Uterus (tissue), 3 donors: ENCODE measurements at regions not wholly inside any gene's neighbourhood (a gene's known extent, or its start where the extent isn't known, plus 50 kb on each side); places are given as distances from the start of the nearest gene placed in this dataset.

ENCODE experiments used
- DNase-seq, 2 donors: peaks; one replicate each; pipeline ENCODE4 v3.0.0-alpha.2; 2019 to 2020
- H3K27ac ChIP-seq, 2 donors: fragments of 200-600 bp; sonication (generic); 1 replicate in 1 of 2; 2 replicates in 1 of 2; pipeline ENCODE4 v1.5.1; 2016 to 2018
- H3K27me3 ChIP-seq, 2 donors: fragments of 200-600 bp; sonication (generic); one replicate each; pipeline ENCODE4 v1.5.1; 2018 to 2019; ENCODE audit warnings: control low read depth in 1 of 2
- H3K36me3 ChIP-seq, 2 donors: fragments of 200-600 bp; sonication (generic); one replicate each; pipeline ENCODE4 v1.5.1; 2019; ENCODE audit warnings: control low read depth in 1 of 2
- H3K4me1 ChIP-seq, 2 donors: fragments of 200-600 bp; sonication (generic); one replicate each; pipeline ENCODE4 v1.5.1; 2018 to 2019; ENCODE audit warnings: control low read depth in 1 of 2
- H3K4me3 ChIP-seq, 2 donors: fragments of 200-600 bp; sonication (generic); 1 replicate in 1 of 2; 2 replicates in 1 of 2; pipeline ENCODE4 v1.5.1; 2018 to 2019; ENCODE audit warnings: mild to moderate bottlenecking in 1 of 2
- H3K9me3 ChIP-seq, 2 donors: fragments of 200-600 bp; sonication (generic); one replicate each; pipeline ENCODE4 v1.5.1; 2019; ENCODE audit warnings: control low read depth in 1 of 2
- CTCF ChIP-seq, 4 experiments: fragments of 200-600 bp in 2 of 4; fragments of 450-650 bp in 2 of 4; sonication (generic) in 2 of 4; IDR thresholded peaks; one replicate each; pipeline ENCODE4 v1.5.1; 2016 to 2019; ENCODE audit warnings: antibody characterized with exemption in 4 of 4, mild to moderate bottlenecking in 2 of 4, moderate library complexity in 1 of 4
- POLR2A ChIP-seq, 2 donors: fragments of 450-650 bp; IDR thresholded peaks; one replicate each; pipeline ENCODE4 v1.6.1; 2016; ENCODE audit warnings: antibody characterized with exemption in 2 of 2, mild to moderate bottlenecking in 1 of 2, moderate library complexity in 1 of 2
- intact Hi-C: fragments of 100-400 bp; cut with DNase I; formaldehyde crosslinking; loops from one replicate; pipeline ENCODE4 v1.15.1; 2023; ENCODE audit warnings: low total_unique reads
- donor health status: DM: yes; HTN: yes; CAD: no.

- H3K9me3 ChIP-seq = no peaks in the 10 kb centered on the region
- intact Hi-C loops = no loop called here
Measured at GRCh38 chr18:39959839-39960238, 1995.2 kb upstream of the PIK3C3 start.

GRCh38 chr18:39958876-39959275, 1996.2 kb upstream of the PIK3C3 start:
- Histone ChIP-seq H3K9me3 (no peaks in the 10 kb centered on the region), H3K27me3 (no peaks in the 10 kb centered on the region), H3K36me3 (no peaks in the 10 kb centered on the region), H3K4me3 (no peak overlapping the region), H3K4me1 (no peaks in the 10 kb centered on the region), H3K27ac (no peak overlapping the region)
- DNase-seq = no peak
- intact Hi-C loops = no loop called here
- TF ChIP-seq POLR2A (IDR thresholded peaks at IDR 0.05) (no peak), CTCF (IDR thresholded peaks at IDR 0.05) (no peak)

More at GRCh38 chr18:39959839-39960238, 1995.2 kb upstream of the PIK3C3 start:
- DNase-seq = no peak
- Histone ChIP-seq H3K4me3 (no peak overlapping the region), H3K4me1 (no peaks in the 10 kb centered on the region), H3K36me3 (no peaks in the 10 kb centered on the region), H3K27me3 (no peaks in the 10 kb centered on the region), H3K27ac (no peak overlapping the region)
- no peak for TF ChIP-seq POLR2A (IDR thresholded peaks at IDR 0.05)
- no peak for TF ChIP-seq CTCF (IDR thresholded peaks at IDR 0.05)

GRCh38 chr18:39952816-39953215, 2002.2 kb upstream of the PIK3C3 start:
- no peak for DNase-seq
- Histone ChIP-seq H3K4me1 (no peaks in the 10 kb centered on the region), H3K9me3 (no peaks in the 10 kb centered on the region), H3K4me3 (no peak overlapping the region), H3K27me3 (no peaks in the 10 kb centered on the region), H3K36me3 (no peaks in the 10 kb centered on the region), H3K27ac (no peak overlapping the region)
- TF ChIP-seq CTCF (IDR thresholded peaks at IDR 0.05) = no peak
- no peak for TF ChIP-seq POLR2A (IDR thresholded peaks at IDR 0.05)
- intact Hi-C loops = no loop called here

GRCh38 chr18:39951142-39951720, 2003.8 kb upstream of the PIK3C3 start:
- H3K27ac ChIP-seq = no peak overlapping the region
- no peak overlapping the region for H3K4me3 ChIP-seq
- no peaks in the 10 kb centered on the region for H3K27me3 ChIP-seq
- intact Hi-C loops = no loop called here
- H3K36me3 ChIP-seq = no peaks in the 10 kb centered on the region
- no peak for DNase-seq
- no peaks in the 10 kb centered on the region for H3K9me3 ChIP-seq
- TF ChIP-seq CTCF (IDR thresholded peaks at IDR 0.05) (no peak), POLR2A (IDR thresholded peaks at IDR 0.05) (no peak)
- no peaks in the 10 kb centered on the region for H3K4me1 ChIP-seq

- no peak for TF ChIP-seq POLR2A (IDR thresholded peaks at IDR 0.05)
- no peak for TF ChIP-seq CTCF (IDR thresholded peaks at IDR 0.05)
- no peaks in the 10 kb centered on the region for H3K36me3 ChIP-seq
- intact Hi-C loops = no loop called here
Measured at GRCh38 chr18:39946623-39947061, 2008.4 kb upstream of the PIK3C3 start.

More at GRCh38 chr18:39946623-39947061, 2008.4 kb upstream of the PIK3C3 start:
- H3K4me3 ChIP-seq = no peak overlapping the region
- no peaks in the 10 kb centered on the region for H3K4me1 ChIP-seq
- no peak for DNase-seq
- no peaks in the 10 kb centered on the region for H3K9me3 ChIP-seq
- no peak overlapping the region for H3K27ac ChIP-seq
- no peaks in the 10 kb centered on the region for H3K27me3 ChIP-seq
